ENCODE measurements at regions not wholly inside any gene's neighbourhood (a gene's known extent, or its start where the extent isn't known, plus 50 kb on each side); places are given as distances from the start of the nearest gene placed in this dataset.

DNA sequence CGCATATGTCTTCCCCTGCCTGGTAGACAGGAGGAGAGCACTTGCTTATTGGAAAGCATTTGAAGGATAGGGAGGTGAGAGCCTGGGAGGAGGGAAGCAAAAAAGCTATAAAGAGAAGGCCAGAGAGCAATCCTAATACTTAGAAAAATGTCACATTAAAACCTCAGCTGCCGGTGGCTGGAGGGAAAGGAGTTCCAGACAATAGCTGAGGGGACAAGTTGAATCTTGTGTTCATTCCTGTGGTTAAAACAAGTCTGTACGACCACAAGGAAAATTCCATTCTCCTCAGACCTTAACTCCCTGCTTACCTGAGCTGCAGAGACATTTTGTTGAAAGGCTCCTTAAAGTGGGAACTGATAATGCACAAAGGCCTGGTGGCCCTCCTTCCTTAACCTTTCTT lies 218.8 kb upstream of the CAMK1G start:
- no peak for DNase-seq

DNA sequence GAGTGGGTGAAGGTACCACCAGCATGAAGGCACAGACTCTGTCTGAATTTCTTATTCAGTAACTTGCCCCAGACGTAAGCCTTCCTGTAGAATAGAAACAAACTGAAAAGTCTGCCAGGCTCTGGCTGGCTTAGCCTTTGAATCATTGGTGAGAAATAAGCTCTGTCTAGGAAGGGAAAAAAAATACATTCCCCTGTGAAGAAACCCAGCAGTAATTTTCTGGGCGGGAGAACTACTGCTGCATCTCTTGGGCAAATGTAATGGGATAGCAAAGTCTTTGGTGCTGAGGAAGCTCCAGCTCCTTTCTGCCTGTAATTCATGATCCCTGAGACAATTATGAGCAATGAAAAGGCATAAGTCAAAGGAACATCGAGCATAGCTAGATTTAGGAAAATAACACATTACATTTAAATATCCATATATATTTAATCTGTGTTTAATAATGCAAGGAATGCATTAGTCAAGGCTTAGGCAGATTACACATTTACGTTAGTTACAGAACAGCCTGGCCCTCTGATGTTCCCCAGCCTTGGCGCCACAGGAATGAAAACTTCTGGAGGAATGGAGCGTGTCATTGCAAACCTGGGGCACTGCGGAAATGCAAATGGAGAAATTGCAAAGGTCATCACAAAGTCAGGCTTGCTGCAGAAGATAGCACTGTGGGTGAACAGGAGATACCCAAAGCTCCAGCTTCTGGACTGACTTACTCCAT lies 216.3 kb upstream of the CAMK1G start:
- no peak for DNase-seq

DNA sequence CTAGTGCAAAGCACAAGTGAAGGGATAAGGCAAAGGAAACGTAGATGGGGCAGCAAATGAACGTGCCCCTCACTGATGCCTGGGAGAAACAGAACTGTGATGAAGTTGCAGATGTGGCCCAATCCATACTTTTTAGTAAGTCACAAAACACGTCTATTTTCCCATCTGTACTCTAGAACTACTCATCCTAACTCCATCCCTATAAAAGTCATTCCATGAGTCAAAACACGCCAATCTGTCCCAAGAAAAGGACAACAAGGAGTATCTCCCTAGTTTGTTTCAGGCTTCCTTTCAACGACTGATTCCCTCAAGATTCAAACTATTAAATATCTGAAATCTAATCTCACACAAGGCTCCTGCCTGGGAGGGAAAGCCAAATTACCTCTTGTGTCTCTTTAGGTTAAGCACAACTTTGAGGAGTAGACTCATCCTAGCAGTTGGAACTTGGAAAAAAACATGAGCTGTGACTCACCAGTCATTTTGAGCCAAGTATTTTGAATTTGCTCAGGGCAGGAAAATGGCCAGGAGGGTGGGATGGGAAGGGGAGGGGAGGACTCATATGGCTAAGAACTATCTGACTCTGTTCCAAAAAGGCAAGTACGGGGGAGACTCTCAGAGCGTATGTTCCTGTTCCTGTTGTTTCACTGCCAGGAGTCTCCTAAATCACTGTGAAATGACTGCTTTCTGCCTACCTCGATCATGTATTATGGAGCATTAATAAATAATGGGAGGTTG lies 214.5 kb upstream of the CAMK1G start:
- no peak for DNase-seq

DNA sequence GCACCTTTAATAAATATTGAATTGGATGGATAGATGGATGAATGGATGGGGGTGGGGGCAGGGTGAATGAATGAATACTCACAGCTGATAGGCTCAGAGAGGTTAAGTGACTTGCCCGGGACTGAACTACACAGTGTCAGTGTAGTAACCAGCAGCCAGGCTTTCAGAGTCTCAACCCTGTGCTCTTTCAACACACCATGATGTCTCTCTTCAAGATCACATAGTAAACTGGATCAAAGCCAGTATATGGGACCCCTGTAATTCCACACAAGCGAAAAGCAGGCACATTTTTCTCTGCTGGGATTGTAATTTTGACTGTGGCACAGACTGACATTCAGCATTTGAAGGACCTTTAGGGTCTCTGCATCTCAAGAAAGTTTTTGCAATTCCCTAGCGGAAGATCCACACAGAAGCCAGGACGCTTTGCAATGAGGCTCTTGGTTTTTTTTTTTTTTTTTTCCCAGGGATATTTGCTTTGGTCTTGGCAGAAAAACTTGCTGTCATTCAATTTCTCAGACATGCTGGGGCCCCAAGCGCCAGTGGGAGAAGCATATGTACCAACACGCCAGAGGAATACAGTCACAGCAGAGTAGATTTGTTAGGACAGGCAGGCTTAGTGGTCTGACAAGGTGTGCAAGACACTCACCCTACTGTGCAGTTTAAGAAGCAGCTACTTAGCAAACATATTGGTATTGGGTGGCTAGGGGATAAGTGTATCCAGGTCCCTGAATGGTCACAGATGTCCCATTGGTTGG lies 213.1 kb upstream of the CAMK1G start:
- no peak for DNase-seq

DNA sequence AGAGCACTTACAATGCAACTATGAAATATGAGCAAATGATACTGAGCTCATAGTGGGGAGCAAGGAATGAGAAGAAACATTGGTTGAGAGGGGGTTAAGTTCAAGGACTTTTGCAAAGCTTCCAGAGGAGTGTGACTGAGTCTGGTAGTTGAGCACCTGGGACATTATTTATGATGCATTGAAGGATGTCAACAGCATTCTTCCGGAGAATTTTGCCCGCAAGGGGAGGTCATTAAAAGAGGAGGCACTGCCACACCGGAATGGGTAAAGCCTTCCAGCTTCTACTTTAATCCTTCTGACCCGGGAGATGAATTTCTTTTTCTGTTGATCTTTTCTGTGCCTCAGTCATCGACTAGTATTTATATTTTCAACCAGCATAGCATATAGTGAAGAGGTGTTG lies 208.4 kb upstream of the CAMK1G start:
- DNase-seq, result no peak

DNA sequence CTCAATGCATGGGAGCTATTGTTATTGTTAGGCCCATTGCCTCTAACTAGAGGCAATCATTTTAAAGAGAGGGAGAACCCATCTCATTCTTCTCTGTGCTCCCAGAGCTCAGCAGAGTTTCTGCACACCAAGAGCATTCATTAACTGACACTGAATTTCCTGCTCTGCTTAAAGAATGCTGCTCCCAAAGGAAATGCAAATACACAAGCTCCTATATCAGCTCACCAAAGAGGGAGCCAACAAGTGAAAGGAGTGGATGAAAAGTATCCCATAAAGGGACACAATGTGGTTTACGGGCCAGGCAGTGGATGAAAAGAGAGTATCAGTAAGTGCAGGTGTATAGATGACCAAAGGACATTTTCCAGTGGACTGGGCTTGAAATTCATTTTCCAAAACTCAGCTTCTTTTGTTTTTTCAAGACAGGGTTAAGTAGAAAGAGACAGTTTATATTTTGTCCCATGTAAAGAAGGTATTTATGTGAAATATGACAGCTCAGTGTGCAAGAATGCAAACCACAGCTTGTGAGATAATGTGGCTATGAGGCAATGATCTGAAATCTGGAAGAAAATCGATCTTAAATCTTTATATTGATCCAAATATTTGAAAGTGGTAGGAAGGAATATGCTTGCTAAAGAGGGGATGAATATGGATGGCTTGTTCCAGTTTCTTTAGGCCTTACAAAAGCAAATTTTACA lies 207.7 kb upstream of the CAMK1G start:
- no peak for DNase-seq

DNA sequence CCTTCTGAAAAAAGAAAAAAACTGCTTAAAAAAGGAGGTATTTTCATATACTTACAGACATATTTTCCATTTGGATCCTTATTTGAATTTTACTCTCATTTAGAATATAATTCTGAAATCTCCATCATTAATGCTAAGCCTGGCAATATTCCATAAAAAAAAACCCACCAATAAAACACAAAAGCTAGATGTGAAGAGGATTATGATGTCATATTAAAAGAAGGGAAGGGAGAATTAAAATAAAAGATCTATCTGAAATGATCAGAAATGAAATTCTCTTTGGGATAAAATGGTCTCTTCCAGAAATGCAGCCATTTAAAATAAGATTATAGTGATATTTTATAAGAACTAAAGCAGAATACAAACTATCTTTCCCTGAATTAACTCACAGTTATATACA lies 206.7 kb upstream of the CAMK1G start:
- DNase-seq, result no peak

DNA sequence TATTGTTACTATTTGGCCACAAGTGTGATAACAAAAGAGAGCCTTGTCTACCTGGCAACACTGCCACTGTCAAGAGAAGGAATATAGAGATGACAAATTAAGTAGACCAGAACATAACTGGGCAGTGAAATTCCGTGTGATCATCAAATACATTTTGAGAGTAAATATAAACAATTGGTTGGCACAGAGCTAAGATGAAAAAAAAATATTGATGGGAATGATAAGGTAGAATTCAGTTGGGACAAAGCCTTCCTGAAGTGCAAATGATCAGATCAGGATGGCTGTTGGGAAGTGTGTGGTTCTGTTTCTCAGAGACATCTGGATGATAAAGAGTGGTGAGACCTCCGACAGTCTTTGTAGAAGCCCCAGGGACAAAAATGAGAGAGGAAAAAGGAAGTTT lies 205.5 kb upstream of the CAMK1G start:
- no peak for DNase-seq

DNA sequence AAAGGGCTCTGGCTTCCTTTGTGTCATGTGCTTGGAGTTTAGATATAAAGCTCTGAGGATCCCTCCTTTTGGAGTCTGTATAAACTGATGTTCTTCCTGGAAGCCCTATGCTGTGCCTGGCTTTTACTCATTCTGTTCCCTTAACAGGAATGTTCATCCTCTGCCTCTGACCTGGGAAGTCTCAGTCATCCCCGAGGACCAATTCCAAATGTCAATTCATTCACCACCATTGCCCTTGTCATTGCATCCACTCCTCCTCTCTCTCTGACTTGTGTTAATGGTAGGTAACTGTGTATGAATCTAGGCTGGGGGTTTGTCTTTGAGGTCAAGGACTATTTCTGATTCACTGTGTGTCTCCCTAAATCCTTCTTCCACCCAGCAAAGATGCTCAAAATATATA lies 204.2 kb upstream of the CAMK1G start:
- DNase-seq, result no peak

DNA sequence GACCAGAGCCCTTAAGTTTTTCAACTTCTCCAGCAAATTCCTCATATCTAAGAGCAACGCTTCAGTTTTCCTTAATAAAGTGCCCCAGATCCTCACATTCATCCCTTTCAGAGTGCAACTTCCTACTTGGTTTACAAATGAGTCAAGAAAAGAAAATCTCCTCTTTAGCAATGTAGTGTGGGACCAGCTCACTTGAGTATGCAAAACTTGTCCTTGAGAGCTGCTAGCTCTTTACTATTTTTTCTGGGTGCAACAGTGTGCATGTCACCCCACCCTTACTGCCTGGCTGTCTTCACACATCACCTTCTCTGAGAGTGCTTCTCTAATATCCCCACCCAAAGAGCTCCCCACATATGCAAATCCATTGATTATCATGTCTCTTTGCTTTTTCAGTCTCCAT lies 203.1 kb upstream of the CAMK1G start:
- DNase-seq, result no peak

DNA sequence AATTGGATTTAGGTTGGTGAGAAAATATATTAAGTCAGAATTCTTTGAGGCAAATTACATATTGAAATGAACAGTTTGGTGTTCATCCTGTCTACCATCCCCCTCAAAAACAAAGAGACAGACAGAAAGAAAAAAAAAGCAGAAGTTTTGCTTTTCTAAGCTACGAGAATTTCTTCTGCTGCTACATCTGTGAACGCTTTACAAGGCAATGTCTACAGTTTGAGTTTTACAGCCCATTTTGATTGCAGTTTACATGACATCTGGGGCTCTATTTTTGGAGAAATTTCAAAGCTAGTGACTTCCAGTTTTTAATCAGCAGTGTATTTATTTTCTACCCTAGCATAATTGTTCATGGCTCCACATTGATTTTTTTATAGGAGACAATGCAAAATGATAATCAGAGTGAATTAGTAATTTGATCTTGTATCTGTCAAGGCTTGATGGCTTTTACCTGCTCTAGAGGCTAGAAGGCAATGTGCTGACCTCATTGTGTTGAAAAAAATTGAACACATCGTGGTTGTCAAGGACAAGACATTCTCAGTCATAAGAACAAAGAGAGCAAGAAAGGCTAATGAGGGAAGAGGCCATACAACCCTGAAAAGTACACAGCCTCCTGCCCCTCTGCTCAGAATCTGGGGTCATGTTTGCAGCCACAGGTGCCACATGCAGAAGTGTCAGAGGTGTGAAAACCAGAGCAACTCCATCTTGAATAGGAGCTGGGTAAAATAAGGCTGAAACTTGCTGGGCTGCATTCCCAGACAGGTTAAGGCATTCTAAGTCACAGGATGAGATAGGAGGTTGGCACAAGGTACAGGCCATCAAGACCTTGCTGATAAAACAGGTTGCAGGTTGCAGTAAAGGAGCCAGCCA lies 201.0 kb upstream of the CAMK1G start:
- DNase-seq, result no peak

DNA sequence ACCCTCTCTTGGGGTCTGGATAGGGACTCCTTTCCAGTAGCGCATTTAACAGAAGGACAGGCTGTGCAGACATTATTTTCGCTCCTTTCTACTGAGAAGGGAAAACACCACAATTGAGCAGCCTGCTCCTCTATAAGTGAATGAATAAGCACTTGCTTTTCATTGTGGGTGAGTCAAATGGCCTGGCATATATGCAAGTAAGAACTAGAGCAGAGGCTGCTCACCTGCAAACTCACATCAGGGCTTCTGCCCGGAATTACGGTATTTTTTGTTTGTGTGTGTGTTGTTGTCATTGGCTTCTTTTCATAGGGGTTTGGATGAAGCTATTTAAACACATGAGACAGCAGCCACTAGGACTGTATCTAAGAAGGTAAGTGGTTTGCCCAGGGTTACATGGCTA lies 200.1 kb upstream of the CAMK1G start:
- DNase-seq, result no peak

DNA sequence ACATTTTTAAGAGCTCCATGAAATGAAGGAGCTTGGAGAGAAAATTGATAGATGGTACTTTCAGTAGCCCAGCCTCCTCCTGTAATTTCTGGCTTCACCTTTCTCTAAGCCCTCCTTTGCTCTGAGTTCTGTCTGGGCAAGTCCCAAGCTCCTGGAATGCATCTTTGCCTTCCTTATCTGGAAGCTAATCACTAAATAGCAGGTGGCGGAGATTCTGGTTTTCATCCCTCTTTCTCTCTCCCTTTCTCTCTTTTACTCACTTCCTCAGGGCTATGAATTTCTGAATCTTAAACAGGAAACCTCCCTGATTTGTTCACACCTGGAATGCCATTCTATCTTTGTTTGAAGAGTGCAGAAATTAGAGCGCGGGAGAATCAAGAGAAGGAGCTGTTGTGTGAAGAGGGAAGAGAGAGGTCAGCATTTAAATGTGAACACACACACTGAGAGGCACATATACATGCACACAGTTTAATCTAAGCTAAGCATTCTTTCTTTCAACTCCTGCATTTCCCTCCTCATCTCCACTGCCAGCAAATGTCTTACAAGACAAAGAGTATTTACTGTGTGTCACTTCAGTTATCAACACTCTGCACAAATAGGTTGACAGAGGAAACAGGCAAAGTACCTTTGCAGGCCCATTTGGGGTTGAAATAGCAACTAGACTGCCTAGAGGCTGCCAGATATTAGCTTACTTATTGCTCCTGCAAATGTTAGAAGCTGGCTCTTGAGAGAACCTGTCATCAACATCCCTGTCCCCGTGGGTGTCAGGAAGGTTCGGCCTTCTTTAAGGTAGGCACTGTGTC lies 199.4 kb upstream of the CAMK1G start:
- DNase-seq, result no peak

DNA sequence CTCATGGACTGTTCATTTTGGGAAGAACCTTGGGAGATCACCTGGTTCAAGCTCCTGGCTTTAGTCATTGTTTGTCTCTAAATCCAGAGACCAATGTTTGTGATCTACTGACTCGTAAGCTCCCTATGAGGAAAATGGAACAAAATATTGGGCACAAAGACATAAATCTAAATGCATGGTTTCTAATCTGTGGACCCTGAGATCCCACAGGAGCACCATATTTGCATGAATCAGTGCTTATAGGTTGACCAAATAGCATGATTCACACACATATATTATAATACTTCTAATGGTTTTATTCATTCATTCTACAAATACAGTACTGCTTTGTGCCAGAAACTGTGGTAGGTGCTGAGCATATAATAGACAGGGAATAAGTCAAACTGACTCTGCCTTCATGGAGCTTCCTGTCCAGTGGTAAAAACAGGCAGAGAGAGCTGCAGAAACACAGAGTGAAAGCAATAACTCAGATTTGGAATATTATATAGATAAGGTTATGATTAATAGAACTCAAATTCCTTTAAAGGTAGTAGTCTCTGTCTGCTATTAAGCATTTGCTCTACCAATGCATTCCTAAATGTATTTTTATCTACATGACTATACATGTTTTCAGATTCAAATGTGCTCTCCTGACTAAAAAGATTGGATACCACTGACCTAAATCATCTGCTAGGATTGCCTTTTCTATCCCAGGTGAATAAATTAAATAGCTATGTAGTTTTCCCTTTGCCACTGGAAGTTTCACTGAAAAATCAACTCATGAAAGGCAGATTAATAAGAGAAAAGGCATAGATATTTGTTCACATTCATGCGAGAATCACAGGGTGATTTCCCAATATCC lies 198.6 kb upstream of the CAMK1G start:
- no peak for DNase-seq

DNA sequence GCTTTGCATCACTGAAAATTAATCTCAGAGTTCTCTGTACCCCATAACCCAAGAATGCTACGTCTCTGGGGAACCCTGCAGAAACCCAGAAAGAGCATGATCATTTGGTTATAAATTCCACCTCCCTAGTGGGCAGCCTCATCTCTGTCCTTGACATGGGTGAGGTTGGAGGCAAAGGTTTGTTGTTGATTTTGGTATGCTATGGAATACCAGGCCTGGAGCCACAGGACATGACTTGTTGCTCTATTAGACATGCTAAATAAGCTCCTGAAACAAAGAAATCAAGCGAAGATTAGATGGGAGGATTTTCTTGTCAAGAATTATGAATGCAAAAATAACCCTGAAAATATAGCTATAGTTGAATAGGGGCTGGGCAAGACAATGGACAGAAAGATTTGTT lies 197.4 kb upstream of the CAMK1G start:
- no peak for DNase-seq

DNA sequence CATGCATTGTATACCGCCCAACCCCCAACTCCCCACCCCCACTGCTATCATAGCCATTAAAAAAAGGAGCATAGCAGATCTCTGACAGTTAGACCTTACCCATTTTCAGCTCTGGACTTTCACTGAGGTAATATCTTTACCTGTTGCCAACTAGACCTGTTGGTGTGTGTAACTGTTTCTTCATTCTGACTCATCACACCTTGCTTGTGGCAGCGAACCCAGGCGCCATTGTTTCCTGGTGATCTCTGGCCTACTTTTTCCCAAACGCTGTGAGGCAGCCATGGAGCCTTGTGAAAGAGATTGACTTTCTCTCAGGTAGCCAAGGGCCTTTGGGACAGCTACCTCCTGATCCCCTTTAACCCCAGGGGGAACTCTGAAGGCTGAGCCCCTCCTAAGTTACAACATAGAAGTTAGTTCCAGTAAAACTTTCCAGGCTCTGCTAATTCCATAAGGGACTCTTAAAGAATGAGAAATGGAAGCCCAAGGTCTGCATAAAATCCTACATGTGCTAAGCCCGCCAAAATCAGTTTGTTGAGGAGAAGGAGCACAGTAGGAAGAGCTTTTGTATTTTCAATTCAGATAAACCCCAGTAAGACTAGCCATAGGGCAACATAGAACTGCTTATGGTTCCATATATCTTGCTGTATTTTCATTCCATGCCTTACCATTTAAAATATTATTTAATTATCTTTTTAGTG lies 196.1 kb upstream of the CAMK1G start:
- no peak for DNase-seq

DNA sequence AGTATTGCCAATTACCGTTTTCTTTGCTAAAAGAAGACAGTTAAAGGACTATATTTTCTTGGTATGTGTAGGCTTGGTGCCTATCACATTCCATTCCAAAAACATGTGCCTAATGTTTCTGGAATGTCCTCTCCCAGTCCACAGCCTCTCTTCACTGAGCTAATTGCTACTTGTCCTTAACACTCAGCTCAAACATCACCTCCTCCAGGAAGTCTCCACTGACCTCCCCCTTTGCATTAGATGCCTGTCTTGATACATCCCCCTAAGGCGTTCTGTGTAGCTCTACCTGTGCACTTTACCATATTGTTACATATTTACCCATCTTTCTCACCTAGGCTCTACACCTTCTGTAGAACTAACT lies 195.6 kb upstream of the CAMK1G start:
- DNase-seq, result no peak

DNA sequence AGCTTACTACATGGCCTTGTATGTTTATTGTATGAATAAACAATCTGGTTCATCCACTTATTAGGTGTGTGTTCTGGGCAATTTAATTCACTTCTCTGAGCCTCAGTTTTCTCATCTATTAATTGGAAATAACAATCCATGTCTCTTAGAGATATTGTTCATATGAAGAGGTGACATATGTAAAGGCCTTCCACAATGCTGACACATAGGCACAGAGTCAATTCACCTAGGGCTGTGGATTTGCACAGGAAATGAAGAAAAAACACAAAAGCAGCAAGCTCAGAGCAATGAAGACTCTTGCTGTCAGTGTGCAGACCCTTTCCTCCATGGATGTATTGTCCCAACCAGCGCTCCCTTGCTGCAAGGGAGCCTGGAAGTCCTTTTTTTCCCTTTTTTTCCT lies 195.2 kb upstream of the CAMK1G start:
- DNase-seq, result no peak

DNA sequence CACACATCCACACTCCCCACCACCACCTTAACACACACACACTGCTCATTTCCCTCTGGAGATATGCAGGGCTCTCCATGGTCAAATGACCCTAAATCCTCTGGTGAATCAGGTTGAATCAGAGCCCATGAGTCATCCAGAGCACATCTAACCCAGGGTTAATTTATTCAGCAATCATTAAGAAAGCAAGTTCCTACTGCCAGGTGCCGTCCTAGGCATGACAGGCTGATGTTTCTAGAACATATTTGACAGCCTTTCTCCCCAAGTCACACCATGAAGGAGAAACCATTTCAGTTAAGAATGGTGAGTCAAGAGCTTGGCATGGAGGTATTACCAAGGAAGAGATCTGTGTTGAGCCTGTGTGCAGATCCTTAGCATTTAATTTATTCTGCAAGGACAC lies 194.3 kb upstream of the CAMK1G start:
- no peak for DNase-seq

DNA sequence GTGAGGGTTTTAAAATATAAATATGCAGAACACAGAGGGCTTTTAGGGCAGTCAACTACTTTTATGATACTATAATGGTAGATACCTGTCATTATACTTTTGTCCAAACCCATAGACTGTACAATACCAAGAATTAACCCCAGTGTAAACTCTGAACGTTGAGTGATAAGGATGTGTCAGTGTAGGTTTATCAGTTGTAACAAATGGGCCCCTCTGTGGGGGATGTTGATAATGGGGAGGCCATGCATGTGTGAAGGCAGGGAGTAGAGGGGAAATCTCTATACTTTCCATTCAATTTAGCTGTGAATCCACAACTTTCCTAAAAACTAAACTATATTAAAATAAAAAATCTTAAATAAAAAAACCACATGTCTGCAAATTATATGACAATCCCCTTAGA lies 193.5 kb upstream of the CAMK1G start:
- DNase-seq, result no peak

Measured in activated gamma-delta T cell treated with Interleukin-2 at 50 U/mL for 16 hours (primary cell).